ENCODE measurements at regions not wholly inside any gene's neighbourhood (a gene's known extent, or its start where the extent isn't known, plus 50 kb on each side); places are given as distances from the start of the nearest gene placed in this dataset.
A peak's percentile ranks its signal among the peaks of the same experiment; 100 is the strongest.

DNA sequence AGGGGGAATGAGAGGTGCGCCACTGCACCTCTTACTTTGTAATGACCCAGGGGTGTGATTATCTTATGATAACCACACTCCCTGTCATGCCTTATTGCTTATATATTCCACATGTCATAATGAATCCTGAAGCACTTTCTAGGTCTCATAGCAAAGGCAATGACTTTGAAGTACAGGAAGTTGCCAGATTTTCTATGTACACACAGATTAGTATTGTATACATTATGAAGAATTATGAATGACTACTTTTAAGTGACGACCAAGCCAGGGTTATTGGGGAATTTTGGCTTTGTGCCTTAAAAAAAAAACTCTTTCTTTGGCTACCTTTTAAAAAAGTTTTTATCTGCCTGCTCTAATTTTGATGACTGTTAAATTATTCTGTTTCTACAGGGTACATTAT is 269.6 kb downstream of the MDFIC start:
- FAIRE-seq (no peak), DNase-seq (no peak)
- Histone ChIP-seq H3K4me1 (ENCODE audit: control insufficient read depth in 2 of 3, insufficient read depth in 2 of 3, low read depth in 1 of 3, low read length in 3 of 3) (no peaks in the 10 kb centered on the region), H3K27me3 (ENCODE audit: control insufficient read depth, insufficient read depth, low read length) (no peaks in the 10 kb centered on the region), H3K9me3 (ENCODE audit: control insufficient read depth in 2 of 3, insufficient read depth in 1 of 3, low read length in 3 of 3) (no peaks in the 10 kb centered on the region), H3K9ac (ENCODE audit: low read length in 3 of 3) (no peak overlapping the region), H3K36me3 (ENCODE audit: control insufficient read depth in 2 of 3, insufficient read depth in 3 of 3, low read length in 3 of 3) (no peaks in the 10 kb centered on the region), H3K4me3 (ENCODE audit: low read length in 3 of 3) (no peak overlapping the region), H3K27ac (ENCODE audit: low read depth in 2 of 2, low read length in 2 of 2) (no peak overlapping the region)
- intact Hi-C loops (cut with DNase I), result no loop called here
- TF ChIP-seq, protein P1, sequence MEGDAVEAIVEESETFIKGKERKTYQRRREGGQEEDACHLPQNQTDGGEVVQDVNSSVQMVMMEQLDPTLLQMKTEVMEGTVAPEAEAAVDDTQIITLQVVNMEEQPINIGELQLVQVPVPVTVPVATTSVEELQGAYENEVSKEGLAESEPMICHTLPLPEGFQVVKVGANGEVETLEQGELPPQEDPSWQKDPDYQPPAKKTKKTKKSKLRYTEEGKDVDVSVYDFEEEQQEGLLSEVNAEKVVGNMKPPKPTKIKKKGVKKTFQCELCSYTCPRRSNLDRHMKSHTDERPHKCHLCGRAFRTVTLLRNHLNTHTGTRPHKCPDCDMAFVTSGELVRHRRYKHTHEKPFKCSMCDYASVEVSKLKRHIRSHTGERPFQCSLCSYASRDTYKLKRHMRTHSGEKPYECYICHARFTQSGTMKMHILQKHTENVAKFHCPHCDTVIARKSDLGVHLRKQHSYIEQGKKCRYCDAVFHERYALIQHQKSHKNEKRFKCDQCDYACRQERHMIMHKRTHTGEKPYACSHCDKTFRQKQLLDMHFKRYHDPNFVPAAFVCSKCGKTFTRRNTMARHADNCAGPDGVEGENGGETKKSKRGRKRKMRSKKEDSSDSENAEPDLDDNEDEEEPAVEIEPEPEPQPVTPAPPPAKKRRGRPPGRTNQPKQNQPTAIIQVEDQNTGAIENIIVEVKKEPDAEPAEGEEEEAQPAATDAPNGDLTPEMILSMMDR (IDR thresholded peaks at IDR 0.05; ENCODE audit: borderline replicate concordance, extremely low read depth, insufficient read depth), result no peak

DNA sequence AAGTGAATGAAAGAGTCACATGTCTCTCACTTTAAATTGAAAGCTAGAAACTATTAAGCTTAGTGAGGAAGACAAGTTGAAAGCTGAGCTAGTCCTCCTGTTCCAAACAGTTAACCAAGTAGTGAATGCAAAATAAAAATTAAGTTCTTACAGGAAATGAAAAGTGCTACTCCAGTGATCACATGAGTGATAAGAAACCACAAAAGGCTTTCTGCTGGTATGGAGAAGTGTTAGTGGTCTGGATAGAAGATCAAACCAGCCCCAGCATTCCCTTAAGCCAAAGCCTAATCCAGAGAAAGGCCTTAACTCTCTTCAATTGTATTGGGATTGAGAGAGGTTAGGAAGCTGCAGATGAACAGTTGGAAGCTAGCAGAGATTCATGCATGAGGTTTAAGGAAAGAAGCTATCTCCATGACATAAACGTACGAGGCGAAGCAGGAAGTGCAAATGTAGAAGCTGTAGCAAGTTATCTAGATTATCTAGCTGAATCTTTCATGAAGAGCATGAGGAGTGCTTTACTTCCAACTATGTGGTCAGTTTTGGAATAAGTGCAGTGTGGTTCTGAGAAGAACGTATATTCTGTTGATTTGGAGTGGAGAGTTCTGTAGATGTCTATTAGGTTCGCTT is 261.6 kb downstream of the MDFIC start:
- Histone ChIP-seq H3K9ac (ENCODE audit: low read length in 3 of 3) (no peak overlapping the region), H3K9me3 (ENCODE audit: control insufficient read depth in 2 of 3, insufficient read depth in 1 of 3, low read length in 3 of 3) (no peaks in the 10 kb centered on the region), H3K36me3 (ENCODE audit: control insufficient read depth in 2 of 3, insufficient read depth in 3 of 3, low read length in 3 of 3) (no peaks in the 10 kb centered on the region), H3K4me3 (ENCODE audit: low read length in 3 of 3) (no peak overlapping the region), H3K27me3 (ENCODE audit: control insufficient read depth, insufficient read depth, low read length) (no peaks in the 10 kb centered on the region), H3K4me1 (ENCODE audit: control insufficient read depth in 2 of 3, insufficient read depth in 2 of 3, low read depth in 1 of 3, low read length in 3 of 3) (peaks cover 0 to 1% (median 0%) of the 10 kb centered on the region in 3 donors), H3K27ac (ENCODE audit: low read depth in 2 of 2, low read length in 2 of 2) (no peak overlapping the region)
- no peak for FAIRE-seq
- TF ChIP-seq, protein P1 (IDR thresholded peaks at IDR 0.05; ENCODE audit: borderline replicate concordance, extremely low read depth, insufficient read depth), result no peak
- DNase-seq, result peak in 1 of 5 donors; percentile 3
- intact Hi-C loops (cut with DNase I), result no loop called here

DNA sequence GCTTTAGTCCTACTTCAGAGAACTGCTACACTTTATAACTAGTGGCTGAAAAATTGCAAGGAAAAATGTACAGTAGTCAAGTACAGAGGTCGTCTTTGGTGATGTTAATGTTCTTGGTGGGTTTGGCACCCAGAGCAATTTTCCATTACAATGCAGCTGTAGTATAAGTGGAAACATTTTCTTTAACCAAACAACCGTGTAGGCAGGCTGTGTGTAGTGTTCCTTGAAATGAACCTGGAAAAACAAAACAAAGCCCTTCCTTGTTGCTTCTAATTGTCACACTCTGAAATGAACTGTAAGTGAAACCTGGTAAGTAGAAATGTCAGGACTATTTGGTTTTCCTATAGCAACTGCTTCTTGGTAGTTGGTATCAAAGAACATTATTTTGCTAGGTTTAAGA is 256.9 kb downstream of the MDFIC start:
- Histone ChIP-seq H3K9ac (ENCODE audit: low read length in 3 of 3) (no peak overlapping the region), H3K36me3 (ENCODE audit: control insufficient read depth in 2 of 3, insufficient read depth in 3 of 3, low read length in 3 of 3) (no peaks in the 10 kb centered on the region), H3K27ac (ENCODE audit: low read depth in 2 of 2, low read length in 2 of 2) (no peak overlapping the region), H3K27me3 (ENCODE audit: control insufficient read depth, insufficient read depth, low read length) (no peaks in the 10 kb centered on the region), H3K9me3 (ENCODE audit: control insufficient read depth in 2 of 3, insufficient read depth in 1 of 3, low read length in 3 of 3) (no peaks in the 10 kb centered on the region), H3K4me1 (ENCODE audit: control insufficient read depth in 2 of 3, insufficient read depth in 2 of 3, low read depth in 1 of 3, low read length in 3 of 3) (peaks cover 0 to 3% (median 0%) of the 10 kb centered on the region in 3 donors), H3K4me3 (ENCODE audit: low read length in 3 of 3) (no peak overlapping the region)
- FAIRE-seq, result no peak
- TF ChIP-seq, protein P1 (IDR thresholded peaks at IDR 0.05; ENCODE audit: borderline replicate concordance, extremely low read depth, insufficient read depth), result no peak
- intact Hi-C loops (cut with DNase I), result no loop called here
- DNase-seq, result peak in 3 of 5 donors; percentile 19 to 71 (median 66)

DNA sequence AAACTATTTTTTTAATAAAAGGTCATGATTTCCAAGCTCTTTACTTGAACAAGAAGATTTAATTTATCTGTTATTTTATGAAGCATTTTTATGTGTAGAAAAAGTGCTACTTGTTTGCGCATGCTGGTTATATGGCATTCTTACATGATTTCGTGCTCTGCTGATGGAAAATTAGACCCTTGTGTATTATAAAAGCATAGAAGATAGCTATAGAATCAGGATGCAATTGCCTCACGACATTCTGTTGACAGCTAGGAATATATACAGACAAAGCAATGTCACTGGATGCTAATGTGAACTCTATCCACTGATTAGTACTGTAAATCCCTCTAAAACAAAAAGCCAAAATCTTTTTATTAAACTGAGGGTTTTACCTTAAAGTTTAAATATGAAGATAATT is 255.9 kb downstream of the MDFIC start:
- intact Hi-C loops (cut with DNase I), result no loop called here
- H3K27ac ChIP-seq (ENCODE audit: low read depth in 2 of 2, low read length in 2 of 2), result no peak overlapping the region
- FAIRE-seq, result no peak

More for the DNA sequence above, 255.9 kb downstream of the MDFIC start:
- H3K36me3 ChIP-seq (ENCODE audit: control insufficient read depth in 2 of 3, insufficient read depth in 3 of 3, low read length in 3 of 3), result no peaks in the 10 kb centered on the region
- TF ChIP-seq, protein P1 (IDR thresholded peaks at IDR 0.05; ENCODE audit: borderline replicate concordance, extremely low read depth, insufficient read depth), result no peak
- no peak for DNase-seq
- no peak overlapping the region for H3K4me3 ChIP-seq (ENCODE audit: low read length in 3 of 3)
- peaks cover 0 to 3% (median 0%) of the 10 kb centered on the region in 3 donors for H3K4me1 ChIP-seq (ENCODE audit: control insufficient read depth in 2 of 3, insufficient read depth in 2 of 3, low read depth in 1 of 3, low read length in 3 of 3)
- H3K9ac ChIP-seq (ENCODE audit: low read length in 3 of 3), result no peak overlapping the region
- H3K9me3 ChIP-seq (ENCODE audit: control insufficient read depth in 2 of 3, insufficient read depth in 1 of 3, low read length in 3 of 3), result no peaks in the 10 kb centered on the region
- no peaks in the 10 kb centered on the region for H3K27me3 ChIP-seq (ENCODE audit: control insufficient read depth, insufficient read depth, low read length)
